Thymus (tissue), 11 donors: ENCODE measurements at regions not wholly inside any gene's neighbourhood (a gene's known extent, or its start where the extent isn't known, plus 50 kb on each side); places are given as distances from the start of the nearest gene placed in this dataset.
"Not testable (repeated sequence)": the region's sequence is repeated elsewhere in the genome, so short reads cannot be mapped to it uniquely, and the experiment has no call there.

Experiments used
- DNase-seq, 9 donors: peaks; one replicate each; pipeline ENCODE4 v3.0.0-alpha.2; 2013; ENCODE audit warnings: low spot score in 9 of 9, low read depth in 6 of 9, missing footprints in 1 of 9
- H3K27ac ChIP-seq, 2 donors: one replicate each; pipeline ENCODE4 v1.5.1; 2013; ENCODE audit warnings: control low read depth in 1 of 2, low read depth in 1 of 2, low read length in 1 of 2, mild to moderate bottlenecking in 1 of 2, moderate library complexity in 1 of 2
- H3K27me3 ChIP-seq, 2 donors: one replicate each; pipeline ENCODE4 v1.5.1; 2013; ENCODE audit warnings: low read length in 1 of 2; ENCODE audit not compliant: control insufficient read depth in 2 of 2, insufficient read depth in 1 of 2
- H3K36me3 ChIP-seq, 2 donors: one replicate each; pipeline ENCODE4 v1.5.1; 2013; ENCODE audit warnings: low read length in 1 of 2, mild to moderate bottlenecking in 1 of 2, moderate library complexity in 1 of 2; ENCODE audit not compliant: control insufficient read depth in 2 of 2, insufficient read depth in 2 of 2
- H3K4me1 ChIP-seq, 2 donors: one replicate each; pipeline ENCODE4 v1.5.1; 2013; ENCODE audit warnings: low read length in 2 of 2; ENCODE audit not compliant: control insufficient read depth in 2 of 2, insufficient read depth in 2 of 2
- H3K4me3 ChIP-seq, 2 donors: one replicate each; pipeline ENCODE4 v1.5.1; 2013; ENCODE audit warnings: low read length in 2 of 2, control low read depth in 1 of 2, mild to moderate bottlenecking in 1 of 2
- H3K9me3 ChIP-seq, 2 donors: one replicate each; pipeline ENCODE4 v1.5.1; 2013; ENCODE audit warnings: low read length in 1 of 2, mild to moderate bottlenecking in 1 of 2; ENCODE audit not compliant: control insufficient read depth in 2 of 2, insufficient read depth in 1 of 2
- WGBS: extraction: QIAGEN DNeasy Blood & Tissue Kit; methylation state at CpG from one replicate; pipeline ENCODE4 v1.1.7; 2013; 5-methylcytosine and 5-hydroxymethylcytosine counted together
- donor health status: healthy.

GRCh38 chr3:40680685-40681657 lies 156.2 kb downstream of the ZNF621 start:
- Histone ChIP-seq H3K4me1 (no peaks in the 10 kb centered on the region), H3K4me3 (no peak overlapping the region), H3K36me3 (no peaks in the 10 kb centered on the region), H3K9me3 (no peaks in the 10 kb centered on the region), H3K27me3 (no peaks in the 10 kb centered on the region), H3K27ac (no peak overlapping the region)
- 89% methylated on average over 3 of the region's 3 CpGs for WGBS
- no peak for DNase-seq

GRCh38 chr3:40681658-40682055 lies 156.9 kb downstream of the ZNF621 start:
- Histone ChIP-seq H3K4me3 (no peak overlapping the region), H3K36me3 (no peaks in the 10 kb centered on the region), H3K4me1 (no peaks in the 10 kb centered on the region), H3K9me3 (no peaks in the 10 kb centered on the region), H3K27ac (no peak overlapping the region), H3K27me3 (no peaks in the 10 kb centered on the region)
- 94% methylated on average over 1 of the region's 1 CpG for WGBS
- no peak for DNase-seq

- Histone ChIP-seq H3K4me3 (no peak overlapping the region), H3K27me3 (no peaks in the 10 kb centered on the region), H3K27ac (no peak overlapping the region), H3K4me1 (no peaks in the 10 kb centered on the region), H3K9me3 (no peaks in the 10 kb centered on the region), H3K36me3 (no peaks in the 10 kb centered on the region)
- 95% methylated on average over 1 of the region's 1 CpG for WGBS
- DNase-seq = no peak
These were observed 165.1 kb downstream of the ZNF621 start for GRCh38 chr3:40689837-40690236.

- Histone ChIP-seq H3K27me3 (no peaks in the 10 kb centered on the region), H3K9me3 (no peaks in the 10 kb centered on the region), H3K36me3 (no peaks in the 10 kb centered on the region), H3K4me1 (no peaks in the 10 kb centered on the region), H3K27ac (no peak overlapping the region), H3K4me3 (no peak overlapping the region)
- DNase-seq = no peak
- 67% methylated on average over 9 of the region's 9 CpGs for WGBS
These were observed 166.1 kb downstream of the ZNF621 start for GRCh38 chr3:40690749-40691451.

- WGBS = 97% methylated on average over 4 of the region's 4 CpGs
- Histone ChIP-seq H3K36me3 (no peaks in the 10 kb centered on the region), H3K27me3 (no peaks in the 10 kb centered on the region), H3K27ac (no peak overlapping the region), H3K9me3 (no peaks in the 10 kb centered on the region), H3K4me3 (no peak overlapping the region), H3K4me1 (no peaks in the 10 kb centered on the region)
- DNase-seq = no peak
These were observed 166.7 kb downstream of the ZNF621 start for GRCh38 chr3:40691452-40691861.

GRCh38 chr3:40695848-40696247 lies 171.1 kb downstream of the ZNF621 start:
- 88% methylated on average over 2 of the region's 2 CpGs for WGBS
- no peaks in the 10 kb centered on the region for H3K27me3 ChIP-seq
- no peaks in the 10 kb centered on the region for H3K36me3 ChIP-seq
- no peak overlapping the region for H3K4me3 ChIP-seq
- peaks cover 0 to 3% of the 10 kb centered on the region in 2 donors for H3K9me3 ChIP-seq
- no peaks in the 10 kb centered on the region for H3K4me1 ChIP-seq
- DNase-seq = no peak
- no peak overlapping the region for H3K27ac ChIP-seq

GRCh38 chr3:40698611-40699010 lies 173.9 kb downstream of the ZNF621 start:
- not testable (repeated sequence) for H3K36me3 ChIP-seq, H3K4me1 ChIP-seq, H3K9me3 ChIP-seq, H3K27me3 ChIP-seq, H3K4me3 ChIP-seq, DNase-seq, H3K27ac ChIP-seq

GRCh38 chr3:40701016-40701588 lies 176.3 kb downstream of the ZNF621 start:
- Histone ChIP-seq H3K4me1 (no peaks in the 10 kb centered on the region), H3K4me3 (no peak overlapping the region), H3K27ac (no peak overlapping the region), H3K9me3 (peaks cover 0 to 6% of the 10 kb centered on the region in 2 donors), H3K36me3 (no peaks in the 10 kb centered on the region), H3K27me3 (no peaks in the 10 kb centered on the region)
- no peak for DNase-seq
- WGBS = 98% methylated on average over 1 of the region's 1 CpG

GRCh38 chr3:40704224-40704623 lies 179.5 kb downstream of the ZNF621 start:
- Histone ChIP-seq H3K9me3 (peaks cover 0 to 6% of the 10 kb centered on the region in 2 donors), H3K27ac (no peak overlapping the region), H3K36me3 (no peaks in the 10 kb centered on the region), H3K4me1 (no peaks in the 10 kb centered on the region), H3K4me3 (no peak overlapping the region), H3K27me3 (no peaks in the 10 kb centered on the region)
- 88% methylated on average over 1 of the region's 1 CpG for WGBS
- DNase-seq = no peak
